H9 (cell line): ENCODE measurements at regions not wholly inside any gene's neighbourhood (a gene's known extent, or its start where the extent isn't known, plus 50 kb on each side); places are given as distances from the start of the nearest gene placed in this dataset.

ENCODE experiments used
- DNase-seq: peaks from one replicate; pipeline ENCODE4 v3.0.0-alpha.2; 2017
- H2AFZ ChIP-seq: one replicate; pipeline ENCODE4 v1.6.1; 2013; ENCODE audit warnings: mild to moderate bottlenecking, low read length, control low read depth, moderate library complexity
- H2AK5ac ChIP-seq: 2 replicates; pipeline ENCODE4 v1.6.1; 2013; ENCODE audit warnings: low read length, control low read depth, mixed read lengths; ENCODE audit not compliant: insufficient read length
- H2BK120ac ChIP-seq: one replicate; pipeline ENCODE4 v1.6.1; 2013; ENCODE audit warnings: low read depth, mild to moderate bottlenecking, low read length, control low read depth, inconsistent platforms; ENCODE audit not compliant: poor library complexity, severe bottlenecking
- H2BK12ac ChIP-seq: 2 replicates; pipeline ENCODE4 v1.6.1; 2013; ENCODE audit warnings: low read length, control low read depth, mixed read lengths, low read depth; ENCODE audit not compliant: insufficient read length
- H2BK15ac ChIP-seq: 2 replicates; pipeline ENCODE4 v1.6.1; 2013; ENCODE audit warnings: low read depth, low read length, control low read depth
- H2BK20ac ChIP-seq: one replicate; pipeline ENCODE4 v1.6.1; 2013; ENCODE audit warnings: low read depth, mild to moderate bottlenecking, low read length, control low read depth, inconsistent platforms; ENCODE audit not compliant: poor library complexity, severe bottlenecking
- H2BK5ac ChIP-seq: 2 replicates; pipeline ENCODE4 v1.6.1; 2013; ENCODE audit warnings: low read length, control low read depth, mixed read lengths; ENCODE audit not compliant: insufficient read length
- H3K14ac ChIP-seq: 2 replicates; pipeline ENCODE4 v1.6.1; 2013; ENCODE audit warnings: low read length, control low read depth; ENCODE audit not compliant: insufficient read depth
- H3K18ac ChIP-seq: 2 replicates; pipeline ENCODE4 v1.6.1; 2013; ENCODE audit warnings: low read depth, mild to moderate bottlenecking, mixed read lengths, low read length, control low read depth; ENCODE audit not compliant: insufficient read length
- H3K23ac ChIP-seq: 2 replicates; pipeline ENCODE4 v1.6.1; 2013; ENCODE audit warnings: low read length, control low read depth, mixed read lengths, low read depth; ENCODE audit not compliant: insufficient read length
- H3K23me2 ChIP-seq: 2 replicates; pipeline ENCODE4 v1.6.1; 2013; ENCODE audit warnings: low read depth, mild to moderate bottlenecking, mixed read lengths, low read length, control low read depth; ENCODE audit not compliant: insufficient read length, poor library complexity, severe bottlenecking
- H3K27ac ChIP-seq: 2 replicates; pipeline ENCODE4 v1.5.1; 2013; ENCODE audit warnings: low read length, control low read depth, mixed read lengths, low read depth; ENCODE audit not compliant: insufficient read length
- H3K27me3 ChIP-seq: 2 replicates; pipeline ENCODE4 v1.6.1; 2013; ENCODE audit warnings: low read length, control low read depth, inconsistent platforms; ENCODE audit not compliant: insufficient read depth
- H3K4ac ChIP-seq: 2 replicates; pipeline ENCODE4 v1.6.1; 2013; ENCODE audit warnings: low read depth, mild to moderate bottlenecking, control low read depth, inconsistent platforms, low read length, moderate library complexity
- H3K4me1 ChIP-seq: 2 replicates; pipeline ENCODE4 v1.6.1; 2013; ENCODE audit warnings: low read length, control low read depth, inconsistent platforms; ENCODE audit not compliant: insufficient read depth
- H3K4me2 ChIP-seq: 2 replicates; pipeline ENCODE4 v1.6.1; 2013; ENCODE audit warnings: low read length, control low read depth, mixed read lengths; ENCODE audit not compliant: insufficient read length, insufficient read depth
- H3K56ac ChIP-seq: 2 replicates; pipeline ENCODE4 v1.6.1; 2013; ENCODE audit warnings: low read depth, mild to moderate bottlenecking, mixed read lengths, low read length, control low read depth; ENCODE audit not compliant: insufficient read length
- H3K79me1 ChIP-seq: 2 replicates; pipeline ENCODE4 v1.6.1; 2013; ENCODE audit warnings: low read depth, mild to moderate bottlenecking, moderate library complexity, low read length, control low read depth, inconsistent platforms; ENCODE audit not compliant: insufficient read depth, poor library complexity, severe bottlenecking
- H3K79me2 ChIP-seq: 2 replicates; pipeline ENCODE4 v1.6.1; 2013; ENCODE audit warnings: low read length, control low read depth, inconsistent platforms; ENCODE audit not compliant: insufficient read depth
- H3K9ac ChIP-seq: 2 replicates; pipeline ENCODE4 v1.6.1; 2013; ENCODE audit warnings: low read length, control low read depth, mixed read lengths; ENCODE audit not compliant: insufficient read length; ENCODE audit errors: extremely low read depth
- H3K9me3 ChIP-seq: one replicate; pipeline ENCODE4 v1.6.1; 2013; ENCODE audit warnings: low read depth, low read length, inconsistent platforms; ENCODE audit not compliant: control insufficient read depth
- H3T11ph ChIP-seq: one replicate; pipeline ENCODE4 v1.6.1; 2013; ENCODE audit warnings: mild to moderate bottlenecking, low read length, control low read depth, inconsistent platforms
- H4K20me1 ChIP-seq: one replicate; pipeline ENCODE4 v1.6.1; 2013; ENCODE audit not compliant: control insufficient read depth, insufficient read length, insufficient read depth
- H4K5ac ChIP-seq: 2 replicates; pipeline ENCODE4 v1.6.1; 2013; ENCODE audit warnings: low read depth, mild to moderate bottlenecking, mixed read lengths, low read length, control low read depth; ENCODE audit not compliant: insufficient read length
- H4K8ac ChIP-seq: replicated peaks from 2 replicates; pipeline ENCODE4 v1.6.1; 2013; ENCODE audit warnings: low read length, control low read depth, mixed read lengths, low read depth; ENCODE audit not compliant: insufficient read length
- H4K91ac ChIP-seq: 2 replicates; pipeline ENCODE4 v1.6.1; 2013; ENCODE audit warnings: low read depth, mild to moderate bottlenecking, moderate library complexity, mixed read lengths, low read length, control low read depth; ENCODE audit not compliant: insufficient read length
- H3K27ac Mint-ChIP-seq, 3 experiments: 2 replicates in 2 of 3; 3 replicates in 1 of 3; pipeline ENCODE4 v1.8.0; 2020 to 2021; ENCODE audit warnings: mixed read lengths in 3 of 3, mild to moderate bottlenecking in 1 of 3, moderate library complexity in 1 of 3
- H3K27me3 Mint-ChIP-seq: 2 replicates; pipeline ENCODE4 v1.8.0; 2021; ENCODE audit warnings: low read depth, mild to moderate bottlenecking, moderate library complexity, mixed read lengths
- H3K36me3 Mint-ChIP-seq, 3 experiments: 2 replicates in 2 of 3; 3 replicates in 1 of 3; pipeline ENCODE4 v1.8.0; 2020 to 2021; ENCODE audit warnings: low read depth in 3 of 3, mixed read lengths in 3 of 3; ENCODE audit not compliant: insufficient read depth in 1 of 3
- H3K4me1 Mint-ChIP-seq, 2 experiments: 2 replicates each; pipeline ENCODE4 v1.8.0; 2020; ENCODE audit warnings: mixed read lengths in 2 of 2
- H3K4me3 Mint-ChIP-seq, 2 experiments: 2 replicates in 1 of 2; 3 replicates in 1 of 2; pipeline ENCODE4 v1.8.0; 2020 to 2021; ENCODE audit warnings: mild to moderate bottlenecking in 2 of 2, mixed read lengths in 2 of 2, moderate library complexity in 1 of 2
- H3K9me3 Mint-ChIP-seq, 2 experiments: 2 replicates in 1 of 2; 3 replicates in 1 of 2; pipeline ENCODE4 v1.8.0; 2020; ENCODE audit warnings: mild to moderate bottlenecking in 2 of 2, mixed read lengths in 2 of 2, moderate library complexity in 1 of 2
- CTCF ChIP-seq: fragments of 200-600 bp; sonication (generic); conservative IDR thresholded peaks from 3 replicates; pipeline ENCODE4 v1.8.0; 2021; ENCODE audit warnings: antibody characterized with exemption, mild to moderate bottlenecking
- WGBS: extraction: QIAGEN DNeasy Blood & Tissue Kit; methylation state at CpG from one replicate; pipeline ENCODE4 v1.1.7; 2013; ENCODE audit warnings: missing lambda C conversion rate, low lambda C conversion rate, mixed read lengths; ENCODE audit not compliant: insufficient read length; ENCODE audit errors: extremely low coverage; 5-methylcytosine and 5-hydroxymethylcytosine counted together

- Histone ChIP-seq H3K23ac (no peak overlapping the region), H3K79me1 (no peaks in the 10 kb centered on the region), H3K27me3 (no peaks in the 10 kb centered on the region), H3T11ph (no peak overlapping the region), H2BK12ac (no peak overlapping the region), H3K23me2 (no peaks in the 10 kb centered on the region), H4K8ac (no peak overlapping the region), H3K18ac (no peak overlapping the region), H4K20me1 (no peaks in the 10 kb centered on the region), H2AK5ac (no peak overlapping the region), H3K56ac (no peak overlapping the region), H2BK15ac (no peak overlapping the region), H2AFZ (no peak overlapping the region), H3K4me2 (no peak overlapping the region), H3K4me1 (no peaks in the 10 kb centered on the region), H3K27ac (no peak overlapping the region), H3K4ac (no peak overlapping the region), H3K14ac (no peak overlapping the region), H2BK5ac (no peak overlapping the region), H3K9ac (no peak overlapping the region), H3K79me2 (no peaks in the 10 kb centered on the region), H2BK20ac (no peak overlapping the region), H4K91ac (no peak overlapping the region), H3K9me3 (no peaks in the 10 kb centered on the region), H4K5ac (no peak overlapping the region), H2BK120ac (no peak overlapping the region)
- H3K9me3 Mint-ChIP-seq: no peaks in the 10 kb centered on the region
- DNase-seq: no peak
- no CpG with 5 or more reads among the region's 11 CpGs for WGBS
- no peaks in the 10 kb centered on the region for H3K36me3 Mint-ChIP-seq
- no peak overlapping the region for H3K4me3 Mint-ChIP-seq
- peaks cover 4 to 16% of the 10 kb centered on the region in 2 experiments; a peak in 2 of 4 replicates for H3K4me1 Mint-ChIP-seq
- no peak for TF ChIP-seq CTCF
- no peaks in the 10 kb centered on the region for H3K27me3 Mint-ChIP-seq
- no peak overlapping the region for H3K27ac Mint-ChIP-seq
Measured at GRCh38 chr6:105875974-105876640, 210.0 kb upstream of the PRDM1 start.
